Heart left ventricle (tissue), 13 donors: ENCODE measurements at regions not wholly inside any gene's neighbourhood (a gene's known extent, or its start where the extent isn't known, plus 50 kb on each side); places are given as distances from the start of the nearest gene placed in this dataset.

Experiments
- CTCF ChIP-seq, 12 donors: fragments of 200-600 bp; sonication (generic) in 4 of 12; IDR thresholded peaks; one replicate each; pipeline versions ENCODE4 v1.5.0 to v1.8.0; 2018 to 2022; ENCODE audit warnings: antibody characterized with exemption in 12 of 12, mild to moderate bottlenecking in 5 of 12
- POLR2A ChIP-seq, 2 donors: fragments of 450-650 bp; IDR thresholded peaks; one replicate each; pipeline ENCODE4 v1.6.1; 2017; ENCODE audit warnings: antibody characterized with exemption in 2 of 2, mild to moderate bottlenecking in 2 of 2, moderate library complexity in 2 of 2
- donor health status: ischemic (EF 13 %, LVEDD 7.1; RV severe dilation, severe dysfunction).
- donor health status: DM: no; HTN: yes; CAD: no.
- donor health status: DM: no; HTN: no; CAD: no.
- donor health status: ischemic (EF 25% LVEDD 6.9; RV normal size, moderate dysfunction).
- donor health status: ischemic (EF 25% LVEDD 5.7; RV mildly dilated, moderate dysfunction).
- donor health status: ischemic (EF 35%, LVEDD 5.7; RV mildly dilated, moderate dysfunction).
- donor health status: nonischemic (EF 11% LVEDD 7.7; RV severe dilation, severe dysfunction).
- donor health status: DM: yes; HTN: yes; CAD: no.
- donor health status: PGD.
- donor health status: ischemic (EF 29% LVEDD 5.4; RV normal size, mild dysfunction).
- donor health status: nonischemic (EF 23%, LVEDD 6.1; RV moderate dilation, normal function).

DNA sequence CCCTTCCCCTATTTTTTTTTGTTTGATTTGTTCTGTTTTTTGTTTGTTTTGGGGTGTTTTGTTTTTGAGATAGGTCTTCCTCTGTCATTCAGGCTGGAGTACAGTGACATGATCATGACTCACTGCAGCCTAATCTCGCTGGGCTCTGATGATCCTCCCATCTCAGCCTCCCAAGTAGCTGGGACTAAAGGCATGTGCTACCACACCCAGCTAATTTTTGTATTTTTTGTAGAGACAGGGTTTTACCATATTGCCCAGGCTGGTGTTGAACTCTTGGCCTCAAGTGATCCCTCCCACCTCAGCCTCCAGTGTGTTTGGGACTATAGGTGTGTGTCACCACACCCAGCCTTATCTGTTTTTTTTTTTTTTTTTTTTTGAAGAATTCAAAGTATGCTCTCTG lies 605.4 kb downstream of the DNAH5 start:
- TF ChIP-seq CTCF (IDR thresholded peaks at IDR 0.05), result no peak
- no peak for TF ChIP-seq POLR2A (IDR thresholded peaks at IDR 0.05)
